ENCODE measurements at regions not wholly inside any gene's neighbourhood (a gene's known extent, or its start where the extent isn't known, plus 50 kb on each side); places are given as distances from the start of the nearest gene placed in this dataset.

GRCh38 chr20:19070026-19070425 lies 142.4 kb upstream of the SLC24A3 start:
- ChIA-PET POLR2A (ENCODE audit: partially characterized antibody) (no interaction called here), CTCF (ENCODE audit: partially characterized antibody) (interaction anchor here (4.0 kb wide), 1 partner anchor 12 kb away, joined by 18 read pairs; no protein-coding TSS in a partner anchor)
- Histone ChIP-seq H3K27ac (ENCODE audit: low read depth, low read length) (no peak overlapping the region), H3K4ac (replicated peaks; ENCODE audit: insufficient read length, low read depth, low read length) (no peak overlapping the region), H3K27me3 (replicated peaks in 1 of 4; ENCODE audit: control insufficient read depth in 3 of 4, extremely low read depth in 1 of 4, insufficient read depth in 3 of 4, low read length in 3 of 4) (no peaks in the 10 kb centered on the region), H2AFZ (ENCODE audit: low read length) (no peak overlapping the region), H3K79me2 (ENCODE audit: control insufficient read depth in 1 of 2, insufficient read depth in 2 of 2, low read length in 2 of 2) (no peaks in the 10 kb centered on the region), H3K4me1 (replicated peaks in 1 of 4; ENCODE audit: control insufficient read depth in 3 of 4, insufficient read depth in 4 of 4, low read length in 3 of 4) (no peaks in the 10 kb centered on the region), H3K9me3 (ENCODE audit: insufficient read depth in 2 of 2, low read depth in 1 of 2, low read length in 1 of 2) (peaks cover 18 to 24% of the 10 kb centered on the region in 2 experiments), H3K56ac (replicated peaks; ENCODE audit: insufficient read length, low read depth, low read length) (no peak overlapping the region), H3K4me2 (ENCODE audit: insufficient read depth in 1 of 2, low read depth in 2 of 2, low read length in 2 of 2) (no peak overlapping the region), H2AK5ac (ENCODE audit: low read depth, low read length) (no peak overlapping the region), H3K4me3 (ENCODE audit: extremely low read depth in 1 of 4, insufficient read depth in 2 of 4, low read depth in 3 of 4, low read length in 4 of 4) (no peak overlapping the region), H3K18ac (ENCODE audit: extremely low read depth, low read length) (no peak overlapping the region), H2BK5ac (ENCODE audit: low read depth, low read length) (no peak overlapping the region), H4K8ac (ENCODE audit: extremely low read depth, insufficient read depth, low read length) (no peak overlapping the region), H2BK12ac (ENCODE audit: low read depth, low read length) (no peak overlapping the region), H2BK20ac (ENCODE audit: low read length) (no peak overlapping the region), H3K79me1 (ENCODE audit: low read depth, low read length) (no peaks in the 10 kb centered on the region), H3K9ac (replicated peaks in 1 of 4; ENCODE audit: extremely low read depth in 1 of 4, low read depth in 3 of 4, low read length in 3 of 4) (no peak overlapping the region), H4K91ac (replicated peaks; ENCODE audit: insufficient read length, low read length) (no peak overlapping the region), H3K36me3 (ENCODE audit: control insufficient read depth in 2 of 4, insufficient read depth in 4 of 4, low read length in 3 of 4) (no peaks in the 10 kb centered on the region), H3K23me2 (ENCODE audit: low read depth, low read length) (no peaks in the 10 kb centered on the region), H2BK120ac (replicated peaks; ENCODE audit: low read depth, low read length) (no peak overlapping the region), H3K14ac (ENCODE audit: insufficient read length) (no peak overlapping the region), H3K23ac (ENCODE audit: insufficient read length) (no peak overlapping the region), H4K5ac (ENCODE audit: insufficient read length, low read depth, low read length) (no peak overlapping the region), H4K20me1 (replicated peaks in 1 of 2; ENCODE audit: control insufficient read depth in 1 of 2, insufficient read depth in 2 of 2, low read length in 2 of 2) (no peaks in the 10 kb centered on the region), H2BK15ac (ENCODE audit: low read length) (no peak overlapping the region)
- WGBS, 2 experiments (ENCODE audit: extremely low coverage in 1 of 2, insufficient coverage in 1 of 2, insufficient read length in 1 of 2, insufficient replicate concordance in 2 of 2, low coverage in 1 of 2, low lambda C conversion rate in 2 of 2, missing lambda C conversion rate in 1 of 2), result 90% methylated on average over 6 of the region's 6 CpGs; no CpG with 5 or more reads in 1 of the 2 experiments
- TF ChIP-seq ZNF274 (IDR thresholded peaks at IDR 0.05; ENCODE audit: borderline replicate concordance, extremely low read depth, low read length) (no peak), CTCF (IDR thresholded peaks at IDR 0.05; ENCODE audit: control extremely low read depth in 1 of 3, insufficient read depth in 1 of 3, low read depth in 1 of 3, low read length in 3 of 3) (no peak), CREB1 (IDR thresholded peaks at IDR 0.05) (no peak), RNF2 (IDR thresholded peaks at IDR 0.05; ENCODE audit: borderline replicate concordance, low read depth, low read length, missing control alignments, poor library complexity, severe bottlenecking) (no peak), KDM4A (IDR thresholded peaks at IDR 0.05; ENCODE audit: low read depth, low read length, severe bottlenecking) (no peak), NRF1 (IDR thresholded peaks at IDR 0.05; ENCODE audit: low read depth, low read length) (no peak), PHF8 (conservative IDR thresholded peaks at IDR 0.05; ENCODE audit: low read depth, low read length) (no peak), GTF2F1 (IDR thresholded peaks at IDR 0.05; ENCODE audit: borderline replicate concordance, low read depth, low read length) (no peak), CEBPB (IDR thresholded peaks at IDR 0.05; ENCODE audit: low read depth, low read length) (no peak), RBBP5 (IDR thresholded peaks at IDR 0.05; ENCODE audit: borderline replicate concordance, low read depth, low read length) (no peak)
- DNase-seq (ENCODE audit: low read depth in 1 of 2, low spot score in 2 of 2) (no peak), FAIRE-seq (no peak)

All from H1 (cell line).